ENCODE measurements at regions not wholly inside any gene's neighbourhood (a gene's known extent, or its start where the extent isn't known, plus 50 kb on each side); places are given as distances from the start of the nearest gene placed in this dataset.

DNA sequence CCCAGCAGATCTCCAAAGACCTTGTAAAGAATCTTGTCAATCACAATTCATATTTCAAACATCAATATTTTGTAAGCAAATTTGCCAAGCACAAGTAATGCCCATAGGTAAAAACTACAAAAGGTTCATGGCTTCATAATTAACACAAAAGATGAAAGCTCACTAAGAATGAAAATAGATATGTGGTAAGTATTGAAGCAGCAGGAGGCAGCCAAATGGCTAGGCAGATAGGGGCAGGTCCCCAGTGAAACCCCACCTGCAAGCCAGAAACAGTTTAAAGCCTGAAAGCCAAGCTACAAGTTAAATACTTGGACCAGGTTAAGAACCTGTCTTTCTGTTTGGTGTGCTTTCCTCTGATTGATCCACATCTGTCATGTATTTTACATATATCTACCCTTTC is 942.6 kb upstream of the SPRY2 start:
- ChIA-PET CTCF (no interaction called here), POLR2A (no interaction called here)
- no peaks in the 10 kb centered on the region for H3K36me3 ChIP-seq (ENCODE audit: control insufficient read depth in 4 of 4, insufficient read depth in 4 of 4, low read length in 3 of 4)

GRCh38 chr13:81283062-81283461 is 942.1 kb upstream of the SPRY2 start:
- CTCF ChIA-PET, result no interaction called here
- WGBS (ENCODE audit: insufficient coverage), result 100% methylated on average over 2 of the region's 2 CpGs

More for the DNA sequence above, 942.6 kb upstream of the SPRY2 start:
- Histone ChIP-seq H3K27me3 (replicated peaks in 2 of 5; ENCODE audit: control insufficient read depth in 4 of 5, insufficient read depth in 5 of 5, low read length in 4 of 5) (no peaks in the 10 kb centered on the region), H3K4me1 (ENCODE audit: control extremely low read depth in 1 of 4, control insufficient read depth in 4 of 4, insufficient read depth in 4 of 4, low read length in 3 of 4) (no peaks in the 10 kb centered on the region), H3K9me3 (ENCODE audit: control extremely low read depth in 1 of 5, control insufficient read depth in 4 of 5, insufficient read depth in 2 of 5, low read depth in 1 of 5, low read length in 4 of 5) (no peaks in the 10 kb centered on the region), H3K27ac (ENCODE audit: insufficient read depth in 1 of 2, low read depth in 1 of 2, low read length in 2 of 2, poor library complexity in 1 of 2, severe bottlenecking in 2 of 2) (no peak overlapping the region), H3K4me3 (ENCODE audit: control insufficient read depth in 1 of 7, extremely low read depth in 1 of 7, insufficient read depth in 4 of 7, low read depth in 2 of 7, low read length in 6 of 7) (no peak overlapping the region)
- no peak for DNase-seq

GRCh38 chr13:81275666-81276258 is 934.8 kb upstream of the SPRY2 start:
- 77% methylated on average over 5 of the region's 8 CpGs for WGBS (ENCODE audit: insufficient coverage)
- CTCF ChIA-PET, result no interaction called here

More at GRCh38 chr13:81283062-81283461, 942.1 kb upstream of the SPRY2 start:
- POLR2A ChIA-PET, result no interaction called here
- no peak overlapping the region for H3K27ac ChIP-seq (ENCODE audit: insufficient read depth in 1 of 2, low read depth in 1 of 2, low read length in 2 of 2, poor library complexity in 1 of 2, severe bottlenecking in 2 of 2)
- H3K4me3 ChIP-seq (ENCODE audit: control insufficient read depth in 1 of 7, extremely low read depth in 1 of 7, insufficient read depth in 4 of 7, low read depth in 2 of 7, low read length in 6 of 7), result no peak overlapping the region
- H3K36me3 ChIP-seq (ENCODE audit: control insufficient read depth in 4 of 4, insufficient read depth in 4 of 4, low read length in 3 of 4), result no peaks in the 10 kb centered on the region
- H3K4me1 ChIP-seq (ENCODE audit: control extremely low read depth in 1 of 4, control insufficient read depth in 4 of 4, insufficient read depth in 4 of 4, low read length in 3 of 4), result no peaks in the 10 kb centered on the region
- DNase-seq, result no peak
- no peaks in the 10 kb centered on the region for H3K9me3 ChIP-seq (ENCODE audit: control extremely low read depth in 1 of 5, control insufficient read depth in 4 of 5, insufficient read depth in 2 of 5, low read depth in 1 of 5, low read length in 4 of 5)
- H3K27me3 ChIP-seq (replicated peaks in 2 of 5; ENCODE audit: control insufficient read depth in 4 of 5, insufficient read depth in 5 of 5, low read length in 4 of 5), result no peaks in the 10 kb centered on the region

GRCh38 chr13:81247711-81248110 is 906.8 kb upstream of the SPRY2 start:
- Histone ChIP-seq H3K36me3 (ENCODE audit: control insufficient read depth in 4 of 4, insufficient read depth in 4 of 4, low read length in 3 of 4) (no peaks in the 10 kb centered on the region), H3K27me3 (replicated peaks in 2 of 5; ENCODE audit: control insufficient read depth in 4 of 5, insufficient read depth in 5 of 5, low read length in 4 of 5) (no peaks in the 10 kb centered on the region), H3K27ac (ENCODE audit: insufficient read depth in 1 of 2, low read depth in 1 of 2, low read length in 2 of 2, poor library complexity in 1 of 2, severe bottlenecking in 2 of 2) (no peak overlapping the region), H3K4me3 (ENCODE audit: control insufficient read depth in 1 of 7, extremely low read depth in 1 of 7, insufficient read depth in 4 of 7, low read depth in 2 of 7, low read length in 6 of 7) (no peak overlapping the region), H3K9me3 (ENCODE audit: control extremely low read depth in 1 of 5, control insufficient read depth in 4 of 5, insufficient read depth in 2 of 5, low read depth in 1 of 5, low read length in 4 of 5) (no peaks in the 10 kb centered on the region), H3K4me1 (ENCODE audit: control extremely low read depth in 1 of 4, control insufficient read depth in 4 of 4, insufficient read depth in 4 of 4, low read length in 3 of 4) (no peaks in the 10 kb centered on the region)
- no peak for DNase-seq
- ChIA-PET CTCF (no interaction called here), POLR2A (no interaction called here)
- 92% methylated on average over 2 of the region's 2 CpGs for WGBS (ENCODE audit: insufficient coverage)

More at GRCh38 chr13:81275666-81276258, 934.8 kb upstream of the SPRY2 start:
- peaks cover 0 to 3% (median 0%) of the 10 kb centered on the region in 5 experiments for H3K9me3 ChIP-seq (ENCODE audit: control extremely low read depth in 1 of 5, control insufficient read depth in 4 of 5, insufficient read depth in 2 of 5, low read depth in 1 of 5, low read length in 4 of 5)
- H3K4me3 ChIP-seq (ENCODE audit: control insufficient read depth in 1 of 7, extremely low read depth in 1 of 7, insufficient read depth in 4 of 7, low read depth in 2 of 7, low read length in 6 of 7), result no peak overlapping the region
- no peak for DNase-seq
- H3K4me1 ChIP-seq (ENCODE audit: control extremely low read depth in 1 of 4, control insufficient read depth in 4 of 4, insufficient read depth in 4 of 4, low read length in 3 of 4), result no peaks in the 10 kb centered on the region
- H3K36me3 ChIP-seq (ENCODE audit: control insufficient read depth in 4 of 4, insufficient read depth in 4 of 4, low read length in 3 of 4), result no peaks in the 10 kb centered on the region
- H3K27me3 ChIP-seq (replicated peaks in 2 of 5; ENCODE audit: control insufficient read depth in 4 of 5, insufficient read depth in 5 of 5, low read length in 4 of 5), result no peaks in the 10 kb centered on the region
- POLR2A ChIA-PET, result no interaction called here
- H3K27ac ChIP-seq (ENCODE audit: insufficient read depth in 1 of 2, low read depth in 1 of 2, low read length in 2 of 2, poor library complexity in 1 of 2, severe bottlenecking in 2 of 2), result no peak overlapping the region

GRCh38 chr13:81246556-81246955 is 905.6 kb upstream of the SPRY2 start:
- no peak overlapping the region for H3K4me3 ChIP-seq (ENCODE audit: control insufficient read depth in 1 of 7, extremely low read depth in 1 of 7, insufficient read depth in 4 of 7, low read depth in 2 of 7, low read length in 6 of 7)
- no peaks in the 10 kb centered on the region for H3K27me3 ChIP-seq (replicated peaks in 2 of 5; ENCODE audit: control insufficient read depth in 4 of 5, insufficient read depth in 5 of 5, low read length in 4 of 5)
- no peak overlapping the region for H3K27ac ChIP-seq (ENCODE audit: insufficient read depth in 1 of 2, low read depth in 1 of 2, low read length in 2 of 2, poor library complexity in 1 of 2, severe bottlenecking in 2 of 2)
- CTCF ChIA-PET, result no interaction called here
- DNase-seq, result no peak
- POLR2A ChIA-PET, result no interaction called here
- no peaks in the 10 kb centered on the region for H3K36me3 ChIP-seq (ENCODE audit: control insufficient read depth in 4 of 4, insufficient read depth in 4 of 4, low read length in 3 of 4)
- H3K4me1 ChIP-seq (ENCODE audit: control extremely low read depth in 1 of 4, control insufficient read depth in 4 of 4, insufficient read depth in 4 of 4, low read length in 3 of 4), result no peaks in the 10 kb centered on the region
- H3K9me3 ChIP-seq (ENCODE audit: control extremely low read depth in 1 of 5, control insufficient read depth in 4 of 5, insufficient read depth in 2 of 5, low read depth in 1 of 5, low read length in 4 of 5), result no peaks in the 10 kb centered on the region
- WGBS (ENCODE audit: insufficient coverage), result 94% methylated on average over 6 of the region's 6 CpGs

- ChIA-PET CTCF (no interaction called here), POLR2A (no interaction called here)
- H3K27ac ChIP-seq (ENCODE audit: insufficient read depth in 1 of 2, low read depth in 1 of 2, low read length in 2 of 2, poor library complexity in 1 of 2, severe bottlenecking in 2 of 2), result no peak overlapping the region
- no peaks in the 10 kb centered on the region for H3K9me3 ChIP-seq (ENCODE audit: control extremely low read depth in 1 of 5, control insufficient read depth in 4 of 5, insufficient read depth in 2 of 5, low read depth in 1 of 5, low read length in 4 of 5)
- no peak for DNase-seq
- no peak overlapping the region for H3K4me3 ChIP-seq (ENCODE audit: control insufficient read depth in 1 of 7, extremely low read depth in 1 of 7, insufficient read depth in 4 of 7, low read depth in 2 of 7, low read length in 6 of 7)
- WGBS (ENCODE audit: insufficient coverage), result no CpG with 5 or more reads among the region's 1 CpG
- H3K27me3 ChIP-seq (replicated peaks in 2 of 5; ENCODE audit: control insufficient read depth in 4 of 5, insufficient read depth in 5 of 5, low read length in 4 of 5), result no peaks in the 10 kb centered on the region
- no peaks in the 10 kb centered on the region for H3K36me3 ChIP-seq (ENCODE audit: control insufficient read depth in 4 of 4, insufficient read depth in 4 of 4, low read length in 3 of 4)
- H3K4me1 ChIP-seq (ENCODE audit: control extremely low read depth in 1 of 4, control insufficient read depth in 4 of 4, insufficient read depth in 4 of 4, low read length in 3 of 4), result no peaks in the 10 kb centered on the region
Observed at GRCh38 chr13:81244011-81244410, 903.1 kb upstream of the SPRY2 start.

DNA sequence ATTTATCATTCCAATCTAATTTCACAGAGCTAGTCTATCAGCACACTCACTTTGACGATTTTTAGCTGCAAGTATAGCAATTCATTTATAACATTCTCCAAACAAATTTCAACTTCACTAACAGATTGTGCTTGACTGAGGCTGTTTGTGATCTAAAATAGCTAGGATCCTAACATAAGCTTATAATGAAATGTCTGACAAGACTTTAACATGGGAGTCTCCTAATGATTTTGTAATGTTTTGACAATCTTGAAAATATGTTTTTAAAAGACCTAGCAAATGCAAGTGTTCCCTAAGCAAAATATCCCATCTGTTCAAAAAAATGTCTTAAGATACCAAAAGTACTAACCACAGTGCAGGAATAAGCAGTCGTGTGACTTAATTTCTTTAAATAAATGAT is 889.5 kb upstream of the SPRY2 start:
- POLR2A ChIA-PET, result no interaction called here
- no peak overlapping the region for H3K4me3 ChIP-seq (ENCODE audit: control insufficient read depth in 1 of 7, extremely low read depth in 1 of 7, insufficient read depth in 4 of 7, low read depth in 2 of 7, low read length in 6 of 7)
- CTCF ChIA-PET, result no interaction called here

More for the DNA sequence above, 889.5 kb upstream of the SPRY2 start:
- no peak for DNase-seq
- Histone ChIP-seq H3K9me3 (ENCODE audit: control extremely low read depth in 1 of 5, control insufficient read depth in 4 of 5, insufficient read depth in 2 of 5, low read depth in 1 of 5, low read length in 4 of 5) (peaks cover 0 to 1% (median 0%) of the 10 kb centered on the region in 5 experiments), H3K27me3 (replicated peaks in 2 of 5; ENCODE audit: control insufficient read depth in 4 of 5, insufficient read depth in 5 of 5, low read length in 4 of 5) (no peaks in the 10 kb centered on the region), H3K4me1 (ENCODE audit: control extremely low read depth in 1 of 4, control insufficient read depth in 4 of 4, insufficient read depth in 4 of 4, low read length in 3 of 4) (no peaks in the 10 kb centered on the region), H3K36me3 (ENCODE audit: control insufficient read depth in 4 of 4, insufficient read depth in 4 of 4, low read length in 3 of 4) (no peaks in the 10 kb centered on the region), H3K27ac (ENCODE audit: insufficient read depth in 1 of 2, low read depth in 1 of 2, low read length in 2 of 2, poor library complexity in 1 of 2, severe bottlenecking in 2 of 2) (no peak overlapping the region)
- 100% methylated on average over 1 of the region's 2 CpGs for WGBS (ENCODE audit: insufficient coverage)

All from common myeloid progenitor, CD34-positive (primary cell).